ENCODE measurements at regions not wholly inside any gene's neighbourhood (a gene's known extent, or its start where the extent isn't known, plus 50 kb on each side); places are given as distances from the start of the nearest gene placed in this dataset.

DNA sequence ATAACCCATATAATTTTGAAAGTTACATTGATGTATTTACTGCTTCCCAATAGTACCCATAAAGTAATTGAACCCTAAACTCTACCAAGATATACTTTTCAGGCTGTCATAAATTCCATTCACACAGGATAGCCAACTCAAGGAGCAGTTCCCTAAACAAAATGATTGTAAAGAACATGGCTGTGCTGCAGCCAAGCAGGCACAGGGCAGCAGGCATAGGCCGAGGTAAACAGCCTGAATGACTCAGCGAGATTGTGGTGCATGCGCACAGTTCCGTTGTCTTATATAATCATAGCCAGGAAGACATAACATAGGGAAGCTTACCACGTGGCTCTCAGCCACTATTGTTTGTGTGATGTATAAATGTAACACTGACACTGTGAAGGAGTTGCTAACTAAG, 344.9 kb downstream of the FSCB start:
- no TSS peak for BruUV-seq (replicated peaks)
- no peak for FAIRE-seq
- H3K27me3 ChIP-seq (ENCODE audit: control insufficient read depth in 2 of 2, insufficient read depth in 2 of 2, low read length in 2 of 2) = no peaks in the 10 kb centered on the region
- no peaks in the 10 kb centered on the region for H3K4me1 ChIP-seq (ENCODE audit: control insufficient read depth, extremely low read depth, insufficient read depth, low read length)
- H3K4me2 ChIP-seq (ENCODE audit: insufficient read depth, low read length) = no peak overlapping the region
- no peak overlapping the region for H2AFZ ChIP-seq (ENCODE audit: low read depth, low read length)
- no peak overlapping the region for H3K9ac ChIP-seq (replicated peaks; ENCODE audit: extremely low read depth, insufficient read depth, low read length)
- no peak for DNase-seq (ENCODE audit: low read depth, low spot score)
- POLR2A ChIA-PET = no interaction called here
- dilution Hi-C loops (cut with MboI; ENCODE audit: extremely low pct_ligation_motif_present, low sequenced_read_pairs) = no loop called here
- no peaks in the 10 kb centered on the region for H3K79me2 ChIP-seq (ENCODE audit: control insufficient read depth, insufficient read depth, low read length)
- H3K9me3 ChIP-seq (replicated peaks; ENCODE audit: control insufficient read depth, insufficient read depth, low read length) = no peaks in the 10 kb centered on the region
- no peak overlapping the region for H3K4me3 ChIP-seq (replicated peaks in 1 of 3; ENCODE audit: insufficient read depth in 1 of 3, low read depth in 1 of 3, low read length in 3 of 3)
- intact Hi-C loops (cut with micrococcal nuclease) = no loop called here
- H3K27ac ChIP-seq (ENCODE audit: insufficient read depth, low read depth, low read length) = no peak overlapping the region
- no peak for TF ChIP-seq GATA2 (IDR thresholded peaks at IDR 0.05; ENCODE audit: insufficient read depth, insufficient read length, low read depth, low read length)
- no peak for TF ChIP-seq POLR2A (IDR thresholded peaks at IDR 0.05; ENCODE audit: low read depth, low read length)
- no peak for TF ChIP-seq POLR2AphosphoS5 (IDR thresholded peaks at IDR 0.05; ENCODE audit: insufficient read depth, low read depth, low read length)
- no peak for TF ChIP-seq FOS (IDR thresholded peaks at IDR 0.05; ENCODE audit: borderline replicate concordance, insufficient read depth, low read length)
- no peaks in the 10 kb centered on the region for H3K36me3 ChIP-seq (ENCODE audit: control insufficient read depth in 2 of 2, extremely low read depth in 1 of 2, insufficient read depth in 2 of 2, low read length in 2 of 2)
- CTCF ChIA-PET = no interaction called here
- H4K20me1 ChIP-seq (replicated peaks; ENCODE audit: control insufficient read depth, extremely low read depth, insufficient read depth, low read length) = no peaks in the 10 kb centered on the region
- no peaks in the 10 kb centered on the region for H3K9me1 ChIP-seq (replicated peaks; ENCODE audit: control insufficient read depth, extremely low read depth, insufficient read depth, low read length)

DNA sequence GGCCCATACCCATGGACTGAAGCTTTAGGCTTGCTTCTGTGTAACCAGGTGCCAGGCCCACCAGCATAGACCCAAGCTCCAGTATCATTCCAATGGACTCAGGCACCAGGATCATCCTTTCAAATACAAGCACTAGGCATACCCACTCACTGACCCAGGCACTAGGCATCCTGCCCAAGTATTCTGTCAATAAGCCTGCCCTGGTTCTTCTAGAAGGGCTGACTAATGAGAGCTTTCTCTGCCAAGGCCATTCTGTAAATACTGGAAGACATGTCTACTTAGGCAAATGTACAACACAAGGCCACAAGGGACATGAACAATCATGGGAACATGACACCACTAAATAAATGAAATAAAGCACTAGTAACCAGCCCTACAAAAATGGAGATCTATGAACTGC, 352.2 kb downstream of the FSCB start:
- POLR2A ChIA-PET = no interaction called here
- Histone ChIP-seq H3K36me3 (ENCODE audit: control insufficient read depth in 2 of 2, extremely low read depth in 1 of 2, insufficient read depth in 2 of 2, low read length in 2 of 2) (no peaks in the 10 kb centered on the region), H3K4me3 (replicated peaks in 1 of 3; ENCODE audit: insufficient read depth in 1 of 3, low read depth in 1 of 3, low read length in 3 of 3) (no peak overlapping the region), H3K9me1 (replicated peaks; ENCODE audit: control insufficient read depth, extremely low read depth, insufficient read depth, low read length) (no peaks in the 10 kb centered on the region), H4K20me1 (replicated peaks; ENCODE audit: control insufficient read depth, extremely low read depth, insufficient read depth, low read length) (no peaks in the 10 kb centered on the region), H3K27ac (ENCODE audit: insufficient read depth, low read depth, low read length) (no peak overlapping the region), H3K9ac (replicated peaks; ENCODE audit: extremely low read depth, insufficient read depth, low read length) (no peak overlapping the region), H3K79me2 (ENCODE audit: control insufficient read depth, insufficient read depth, low read length) (no peaks in the 10 kb centered on the region), H2AFZ (ENCODE audit: low read depth, low read length) (no peak overlapping the region), H3K4me2 (ENCODE audit: insufficient read depth, low read length) (no peak overlapping the region), H3K9me3 (replicated peaks; ENCODE audit: control insufficient read depth, insufficient read depth, low read length) (peaks cover 3% of the 10 kb centered on the region), H3K27me3 (ENCODE audit: control insufficient read depth in 2 of 2, insufficient read depth in 2 of 2, low read length in 2 of 2) (no peaks in the 10 kb centered on the region), H3K4me1 (ENCODE audit: control insufficient read depth, extremely low read depth, insufficient read depth, low read length) (no peaks in the 10 kb centered on the region)
- BruUV-seq (replicated peaks) = no TSS peak
- intact Hi-C loops (cut with micrococcal nuclease) (no loop called here), dilution Hi-C loops (cut with MboI; ENCODE audit: extremely low pct_ligation_motif_present, low sequenced_read_pairs) (no loop called here)
- FAIRE-seq (no peak), DNase-seq (ENCODE audit: low read depth, low spot score) (no peak)
- TF ChIP-seq, protein P1, sequence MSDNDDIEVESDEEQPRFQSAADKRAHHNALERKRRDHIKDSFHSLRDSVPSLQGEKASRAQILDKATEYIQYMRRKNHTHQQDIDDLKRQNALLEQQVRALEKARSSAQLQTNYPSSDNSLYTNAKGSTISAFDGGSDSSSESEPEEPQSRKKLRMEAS (IDR thresholded peaks at IDR 0.05; ENCODE audit: insufficient read depth, insufficient read length) = no peak
- TF ChIP-seq, protein P2, sequence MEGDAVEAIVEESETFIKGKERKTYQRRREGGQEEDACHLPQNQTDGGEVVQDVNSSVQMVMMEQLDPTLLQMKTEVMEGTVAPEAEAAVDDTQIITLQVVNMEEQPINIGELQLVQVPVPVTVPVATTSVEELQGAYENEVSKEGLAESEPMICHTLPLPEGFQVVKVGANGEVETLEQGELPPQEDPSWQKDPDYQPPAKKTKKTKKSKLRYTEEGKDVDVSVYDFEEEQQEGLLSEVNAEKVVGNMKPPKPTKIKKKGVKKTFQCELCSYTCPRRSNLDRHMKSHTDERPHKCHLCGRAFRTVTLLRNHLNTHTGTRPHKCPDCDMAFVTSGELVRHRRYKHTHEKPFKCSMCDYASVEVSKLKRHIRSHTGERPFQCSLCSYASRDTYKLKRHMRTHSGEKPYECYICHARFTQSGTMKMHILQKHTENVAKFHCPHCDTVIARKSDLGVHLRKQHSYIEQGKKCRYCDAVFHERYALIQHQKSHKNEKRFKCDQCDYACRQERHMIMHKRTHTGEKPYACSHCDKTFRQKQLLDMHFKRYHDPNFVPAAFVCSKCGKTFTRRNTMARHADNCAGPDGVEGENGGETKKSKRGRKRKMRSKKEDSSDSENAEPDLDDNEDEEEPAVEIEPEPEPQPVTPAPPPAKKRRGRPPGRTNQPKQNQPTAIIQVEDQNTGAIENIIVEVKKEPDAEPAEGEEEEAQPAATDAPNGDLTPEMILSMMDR (IDR thresholded peaks at IDR 0.05; ENCODE audit: extremely low read depth in 1 of 2, insufficient read depth in 1 of 2, low read depth in 1 of 2, low read length in 2 of 2) = no peak
- TF ChIP-seq MYC (IDR thresholded peaks at IDR 0.05; ENCODE audit: low read depth, low read length) (no peak), POLR2AphosphoS5 (IDR thresholded peaks at IDR 0.05; ENCODE audit: insufficient read depth, low read depth, low read length) (no peak), POLR2A (IDR thresholded peaks at IDR 0.05; ENCODE audit: low read depth, low read length) (no peak), EZH2 (IDR thresholded peaks at IDR 0.05; ENCODE audit: borderline replicate concordance, low read depth, low read length, severe bottlenecking) (no peak), GATA2 (IDR thresholded peaks at IDR 0.05; ENCODE audit: insufficient read depth, insufficient read length, low read depth, low read length) (no peak), FOS (IDR thresholded peaks at IDR 0.05; ENCODE audit: borderline replicate concordance, insufficient read depth, low read length) (no peak), JUN (IDR thresholded peaks at IDR 0.05; ENCODE audit: borderline replicate concordance, insufficient read depth, insufficient read length, low read depth) (no peak)
- CTCF ChIA-PET = no interaction called here

Measured in endothelial cell of umbilical vein (primary cell).